Testis (tissue), 2 donors: ENCODE measurements at regions not wholly inside any gene's neighbourhood (a gene's known extent, or its start where the extent isn't known, plus 50 kb on each side); places are given as distances from the start of the nearest gene placed in this dataset.

Experiments
- CTCF ChIP-seq, 3 experiments: fragments of 450-650 bp in 2 of 3; fragments of 200-600 bp in 1 of 3; sonication (generic) in 1 of 3; IDR thresholded peaks; one replicate each; pipeline ENCODE4 v1.5.1; 2016 to 2019; ENCODE audit warnings: antibody characterized with exemption in 3 of 3, mild to moderate bottlenecking in 2 of 3, moderate library complexity in 1 of 3
- POLR2A ChIP-seq: fragments of 450-650 bp; IDR thresholded peaks from one replicate; pipeline ENCODE4 v1.6.1; 2017; ENCODE audit warnings: antibody characterized with exemption, mild to moderate bottlenecking, moderate library complexity

- TF ChIP-seq POLR2A (no peak), CTCF (IDR thresholded peaks at IDR 0.05) (no peak)
Measured at GRCh38 chr6:6512711-6513110, 75.8 kb upstream of the LY86 start.
